ENCODE measurements at regions not wholly inside any gene's neighbourhood (a gene's known extent, or its start where the extent isn't known, plus 50 kb on each side); places are given as distances from the start of the nearest gene placed in this dataset.

- peak overlapping the region; percentile 97 for H3K27ac ChIP-seq (ENCODE audit: low read length)
- H3K9me2 ChIP-seq (replicated peaks; ENCODE audit: low read length) = no peaks in the 10 kb centered on the region
- H2AFZ ChIP-seq (ENCODE audit: low read length) = peak overlapping the region; percentile 58
- ChIA-PET CTCF (no interaction called here), POLR2A (ENCODE audit: unreplicated experiment) (no interaction called here)
- BruUV-seq (replicated peaks) = TSS peak; percentile 93
- H3K79me2 ChIP-seq (ENCODE audit: low read length) = no peaks in the 10 kb centered on the region
- peaks cover 31% of the 10 kb centered on the region for H3K4me1 ChIP-seq (ENCODE audit: insufficient read depth, low read length)
- H3K9ac ChIP-seq (ENCODE audit: low read length) = peak overlapping the region; percentile 69
- TF ChIP-seq EZH2 (IDR thresholded peaks at IDR 0.05; ENCODE audit: low read length, unreplicated experiment) = no peak
- no peak for TF ChIP-seq EZH2phosphoT487 (IDR thresholded peaks at IDR 0.05; ENCODE audit: borderline replicate concordance, low read length)
- TF ChIP-seq CTCF (conservative IDR thresholded peaks at IDR 0.05; ENCODE audit: low read depth, low read length) = no peak
- H3K9me3 ChIP-seq (ENCODE audit: low read length) = no peaks in the 10 kb centered on the region
- DNase-seq (no peak), ATAC-seq (peak; percentile 22)
- intact Hi-C loops (cut with micrococcal nuclease) = loop anchor here (1.0 to 10.0 kb wide), 5 partner anchors 36 to 207 kb away; no protein-coding TSS in a partner anchor
- peak overlapping the region; percentile 32; the same call in 1 of the 2 replicates for H3K4me2 ChIP-seq (ENCODE audit: low read length)
- no peaks in the 10 kb centered on the region for H3F3A ChIP-seq (ENCODE audit: low read length, unreplicated experiment)
- no peaks in the 10 kb centered on the region for H3K36me3 ChIP-seq (ENCODE audit: low read depth, low read length)
- H3K27me3 ChIP-seq (ENCODE audit: low read length) = no peaks in the 10 kb centered on the region
- no peaks in the 10 kb centered on the region for H4K20me1 ChIP-seq (ENCODE audit: low read length)
- no peak overlapping the region for H3K4me3 ChIP-seq (ENCODE audit: low read length)
Measured at GRCh38 chr13:73464758-73465616, 406.2 kb downstream of the KLF5 start.

GRCh38 chr13:73462241-73462640 lies 403.4 kb downstream of the KLF5 start:
- TF ChIP-seq EZH2phosphoT487 (IDR thresholded peaks at IDR 0.05; ENCODE audit: borderline replicate concordance, low read length) (no peak), CTCF (conservative IDR thresholded peaks at IDR 0.05; ENCODE audit: low read depth, low read length) (no peak), EZH2 (IDR thresholded peaks at IDR 0.05; ENCODE audit: low read length, unreplicated experiment) (no peak)
- Histone ChIP-seq H3K9me3 (ENCODE audit: low read length) (no peaks in the 10 kb centered on the region), H3K27me3 (ENCODE audit: low read length) (no peaks in the 10 kb centered on the region), H3K4me3 (ENCODE audit: low read length) (no peak overlapping the region), H3K4me2 (ENCODE audit: low read length) (no peak overlapping the region), H3F3A (ENCODE audit: low read length, unreplicated experiment) (no peaks in the 10 kb centered on the region), H3K4me1 (ENCODE audit: insufficient read depth, low read length) (peaks cover 29% of the 10 kb centered on the region), H2AFZ (ENCODE audit: low read length) (no peak overlapping the region), H3K27ac (ENCODE audit: low read length) (no peak overlapping the region), H3K36me3 (ENCODE audit: low read depth, low read length) (no peaks in the 10 kb centered on the region), H3K9me2 (replicated peaks; ENCODE audit: low read length) (no peaks in the 10 kb centered on the region), H3K79me2 (ENCODE audit: low read length) (no peaks in the 10 kb centered on the region), H3K9ac (ENCODE audit: low read length) (no peak overlapping the region), H4K20me1 (ENCODE audit: low read length) (no peaks in the 10 kb centered on the region)
- DNase-seq (no peak), ATAC-seq (no peak)
- POLR2A ChIA-PET (ENCODE audit: unreplicated experiment) = no interaction called here
- CTCF ChIA-PET = no interaction called here
- BruUV-seq (replicated peaks) = no TSS peak
- intact Hi-C loops (cut with micrococcal nuclease) = loop anchor here (10.0 kb wide), 1 partner anchor 133 kb away; no protein-coding TSS in a partner anchor

Measured in PC-3 (cell line).